H1 (cell line): ENCODE measurements at regions not wholly inside any gene's neighbourhood (a gene's known extent, or its start where the extent isn't known, plus 50 kb on each side); places are given as distances from the start of the nearest gene placed in this dataset.

ENCODE experiments used
- CTCF ChIA-PET: fragments of 300-600 bp; sonication (Branson Sonifier 250); formaldehyde crosslinking; loops from one replicate; lab custom pipeline; 2021; ENCODE audit not compliant: partially characterized antibody; lab: Charles Lee
- POLR2A ChIA-PET: fragments of 300-600 bp; sonication (Branson Sonifier 250); formaldehyde crosslinking; loops from one replicate; lab custom pipeline; 2021; ENCODE audit warnings: inconsistent platforms; ENCODE audit not compliant: partially characterized antibody; lab: Charles Lee
- DNase-seq, 2 experiments: peaks; one replicate each; pipeline versions ENCODE4 v3.0.0 to v3.0.0-alpha.2; 2010 to 2022; ENCODE audit warnings: low spot score in 2 of 2, low read depth in 1 of 2, mixed read lengths in 1 of 2
- FAIRE-seq: peaks from 2 replicates; lab custom pipeline; 2011; peaks lifted over from hg19 to GRCh38; lab: Jason Lieb, UNC
- H2AFZ ChIP-seq: 2 replicates; pipeline ENCODE4 v1.8.1; 2012; ENCODE audit warnings: low read length, inconsistent platforms
- H2AK5ac ChIP-seq: 2 replicates; pipeline ENCODE4 v1.6.1; 2013; ENCODE audit warnings: low read depth, low read length
- H2BK120ac ChIP-seq: replicated peaks from 2 replicates; pipeline ENCODE3; 2013; ENCODE audit warnings: low read depth, low read length, inconsistent platforms
- H2BK12ac ChIP-seq: 2 replicates; pipeline ENCODE4 v1.6.1; 2013; ENCODE audit warnings: low read depth, low read length
- H2BK15ac ChIP-seq: 2 replicates; pipeline ENCODE4 v1.6.1; 2013; ENCODE audit warnings: low read length
- H2BK20ac ChIP-seq: 2 replicates; pipeline ENCODE4 v1.6.1; 2013; ENCODE audit warnings: low read length
- H2BK5ac ChIP-seq: 2 replicates; pipeline ENCODE4 v1.6.1; 2013; ENCODE audit warnings: low read depth, low read length
- H3K14ac ChIP-seq: 2 replicates; pipeline ENCODE4 v1.6.1; 2013; ENCODE audit warnings: inconsistent platforms; ENCODE audit not compliant: insufficient read length
- H3K18ac ChIP-seq: 2 replicates; pipeline ENCODE4 v1.6.1; 2013; ENCODE audit warnings: low read length; ENCODE audit errors: extremely low read depth
- H3K23ac ChIP-seq: 2 replicates; pipeline ENCODE4 v1.6.1; 2013; ENCODE audit warnings: inconsistent platforms; ENCODE audit not compliant: insufficient read length
- H3K23me2 ChIP-seq: 2 replicates; pipeline ENCODE4 v1.6.1; 2013; ENCODE audit warnings: low read depth, low read length
- H3K27ac ChIP-seq: 2 replicates; pipeline ENCODE4 v1.6.1; 2011; ENCODE audit warnings: low read depth, low read length, inconsistent platforms
- H3K27me3 ChIP-seq, 4 experiments: replicated peaks in 1 of 4; 1 replicate in 1 of 4; 2 replicates in 3 of 4; pipeline versions ENCODE4 v1.6.1 to v1.8.1; 2011 to 2013; ENCODE audit warnings: low read length in 3 of 4, mild to moderate bottlenecking in 3 of 4, inconsistent platforms in 2 of 4, mixed read lengths in 2 of 4, moderate library complexity in 1 of 4; ENCODE audit not compliant: control insufficient read depth in 3 of 4, insufficient read depth in 3 of 4; ENCODE audit errors: extremely low read depth in 1 of 4
- H3K36me3 ChIP-seq, 4 experiments: 2 replicates each; pipeline versions ENCODE4 v1.6.1 to v1.8.1; 2011 to 2013; ENCODE audit warnings: mild to moderate bottlenecking in 4 of 4, low read length in 3 of 4, moderate library complexity in 2 of 4, control low read depth in 1 of 4, inconsistent platforms in 1 of 4; ENCODE audit not compliant: insufficient read depth in 4 of 4, control insufficient read depth in 2 of 4
- H3K4ac ChIP-seq: replicated peaks from 2 replicates; pipeline ENCODE3; 2013; ENCODE audit warnings: low read length, low read depth, mixed read lengths, inconsistent platforms; ENCODE audit not compliant: insufficient read length
- H3K4me1 ChIP-seq, 4 experiments: replicated peaks in 1 of 4; 1 replicate in 1 of 4; 2 replicates in 3 of 4; pipeline versions ENCODE4 v1.6.1 to v1.8.1; 2011 to 2013; ENCODE audit warnings: low read length in 3 of 4, inconsistent platforms in 2 of 4, mixed read lengths in 1 of 4; ENCODE audit not compliant: insufficient read depth in 4 of 4, control insufficient read depth in 3 of 4
- H3K4me2 ChIP-seq, 2 experiments: 2 replicates each; pipeline versions ENCODE4 v1.6.1 to v1.8.1; 2011 to 2013; ENCODE audit warnings: low read depth in 2 of 2, low read length in 2 of 2, control low read depth in 1 of 2, inconsistent platforms in 1 of 2, mild to moderate bottlenecking in 1 of 2; ENCODE audit not compliant: insufficient read depth in 1 of 2
- H3K4me3 ChIP-seq, 4 experiments: fragments of 200-600, 300-600 bp in 1 of 4; sonication (generic), shearing (Covaris generic), sonication (Bioruptor Twin) in 1 of 4; 2 replicates each; pipeline versions ENCODE4 v1.5.1 to v1.8.1; 2011 to 2016; ENCODE audit warnings: low read length in 4 of 4, low read depth in 3 of 4, control low read depth in 2 of 4, inconsistent platforms in 2 of 4, mild to moderate bottlenecking in 2 of 4, mixed read lengths in 1 of 4, moderate library complexity in 1 of 4; ENCODE audit not compliant: insufficient read depth in 2 of 4; ENCODE audit errors: extremely low read depth in 1 of 4
- H3K56ac ChIP-seq: replicated peaks from 2 replicates; pipeline ENCODE3; 2013; ENCODE audit warnings: low read depth, mild to moderate bottlenecking, mixed read lengths, low read length, inconsistent platforms; ENCODE audit not compliant: insufficient read length
- H3K79me1 ChIP-seq: 2 replicates; pipeline ENCODE4 v1.6.1; 2013; ENCODE audit warnings: low read depth, low read length, control low read depth
- H3K79me2 ChIP-seq, 2 experiments: 2 replicates each; pipeline versions ENCODE4 v1.6.1 to v1.8.1; 2012 to 2013; ENCODE audit warnings: low read length in 2 of 2, mild to moderate bottlenecking in 2 of 2, inconsistent platforms in 1 of 2; ENCODE audit not compliant: insufficient read depth in 2 of 2, control insufficient read depth in 1 of 2
- H3K9ac ChIP-seq, 4 experiments: replicated peaks in 1 of 4; 1 replicate in 1 of 4; 2 replicates in 3 of 4; pipeline versions ENCODE4 v1.6.1 to v1.8.1; 2011 to 2013; ENCODE audit warnings: low read depth in 3 of 4, low read length in 3 of 4, control low read depth in 2 of 4, mild to moderate bottlenecking in 2 of 4, moderate library complexity in 2 of 4, inconsistent platforms in 1 of 4; ENCODE audit errors: extremely low read depth in 1 of 4
- H3K9me3 ChIP-seq, 2 experiments: 2 replicates each; pipeline versions ENCODE4 v1.6.1 to v1.8.1; 2012 to 2013; ENCODE audit warnings: mild to moderate bottlenecking in 2 of 2, moderate library complexity in 2 of 2, control low read depth in 1 of 2, inconsistent platforms in 1 of 2, low read depth in 1 of 2, low read length in 1 of 2, mixed read lengths in 1 of 2; ENCODE audit not compliant: insufficient read depth in 2 of 2
- H4K20me1 ChIP-seq, 2 experiments: replicated peaks in 1 of 2; 2 replicates each; pipeline versions ENCODE3 to v1.8.1; 2011 to 2013; ENCODE audit warnings: inconsistent platforms in 2 of 2, low read length in 2 of 2, mild to moderate bottlenecking in 1 of 2; ENCODE audit not compliant: insufficient read depth in 2 of 2, control insufficient read depth in 1 of 2
- H4K5ac ChIP-seq: 2 replicates; pipeline ENCODE4 v1.6.1; 2013; ENCODE audit warnings: low read length, low read depth, mixed read lengths, inconsistent platforms; ENCODE audit not compliant: insufficient read length
- H4K8ac ChIP-seq: 2 replicates; pipeline ENCODE4 v1.8.0; 2013; ENCODE audit warnings: mild to moderate bottlenecking, moderate library complexity, low read length, inconsistent platforms; ENCODE audit not compliant: insufficient read depth; ENCODE audit errors: extremely low read depth
- H4K91ac ChIP-seq: replicated peaks from 2 replicates; pipeline ENCODE3; 2013; ENCODE audit warnings: low read length, mixed read lengths, inconsistent platforms; ENCODE audit not compliant: insufficient read length
- ASH2L ChIP-seq: fragments of 200-600, 300-600 bp; sonication (generic); IDR thresholded peaks from one replicate; pipeline ENCODE4 v1.7.1; 2017; ENCODE audit warnings: low read length
- ATF2 ChIP-seq: IDR thresholded peaks from 2 replicates; pipeline ENCODE4 v1.6.1; 2012; ENCODE audit warnings: low read length, inconsistent platforms
- BCL11A ChIP-seq, 2 experiments: IDR thresholded peaks; one replicate each; pipeline ENCODE4 v1.6.1; 2011; ENCODE audit warnings: low read depth in 2 of 2, low read length in 2 of 2, mild to moderate bottlenecking in 2 of 2
- CBX5 ChIP-seq: fragments of 300-800, 300-1000 bp; sonication (generic); IDR thresholded peaks from 2 replicates; pipeline ENCODE4 v1.7.1; 2016; ENCODE audit warnings: antibody characterized with exemption, low read length, low read depth
- E2F6 ChIP-seq: IDR thresholded peaks from 2 replicates; pipeline ENCODE4 v1.6.1; 2012; ENCODE audit warnings: inconsistent platforms
- EGR1 ChIP-seq: IDR thresholded peaks from 2 replicates; pipeline ENCODE4 v1.6.1; 2011; ENCODE audit warnings: low read depth, low read length, borderline replicate concordance
- GTF2F1 ChIP-seq: IDR thresholded peaks from 2 replicates; pipeline ENCODE4 v1.6.1; 2012; ENCODE audit warnings: low read depth, low read length, improper control_type of control experiment, borderline replicate concordance
- JUN ChIP-seq: IDR thresholded peaks from 2 replicates; pipeline ENCODE4 v1.6.1; 2011; ENCODE audit warnings: low read depth, mild to moderate bottlenecking, improper control_type of control experiment, low read length
- JUND ChIP-seq: IDR thresholded peaks from 2 replicates; pipeline ENCODE4 v1.6.1; 2011; ENCODE audit warnings: mild to moderate bottlenecking, improper control_type of control experiment, low read length
- KDM1A ChIP-seq: fragments of 200-600, 300-600 bp; sonication (generic); IDR thresholded peaks from 2 replicates; pipeline ENCODE4 v1.7.1; 2016; ENCODE audit warnings: mild to moderate bottlenecking, low read length, borderline replicate concordance
- POLR2A ChIP-seq, 2 experiments: IDR thresholded peaks; 1 replicate in 1 of 2; 2 replicates in 1 of 2; pipeline ENCODE4 v1.6.1; 2011; ENCODE audit warnings: low read depth in 2 of 2, low read length in 2 of 2, mild to moderate bottlenecking in 2 of 2; ENCODE audit errors: control extremely low read depth in 1 of 2
- SP4 ChIP-seq: IDR thresholded peaks from 2 replicates; pipeline ENCODE4 v1.6.1; 2012; ENCODE audit warnings: low read length, inconsistent platforms
- TBP ChIP-seq: IDR thresholded peaks from 2 replicates; pipeline ENCODE4 v1.6.1; 2011; ENCODE audit warnings: low read depth, low read length, improper control_type of control experiment
- TEAD4 ChIP-seq: IDR thresholded peaks from 2 replicates; pipeline ENCODE4 v1.6.1; 2012; ENCODE audit warnings: low read depth, low read length, inconsistent platforms, mixed read lengths
- WGBS, 2 experiments: shearing (Covaris generic) in 1 of 2; methylation state at CpG; one replicate each; pipeline versions ENCODE4 v1.1.6 to v1.1.7; 2013 to 2015; ENCODE audit warnings: low lambda C conversion rate in 2 of 2, mixed read lengths in 2 of 2, inconsistent platforms in 1 of 2, low coverage in 1 of 2, missing lambda C conversion rate in 1 of 2; ENCODE audit not compliant: insufficient replicate concordance in 2 of 2, insufficient coverage in 1 of 2, insufficient read length in 1 of 2; ENCODE audit errors: extremely low coverage in 1 of 2, missing lambda C conversion rate in 1 of 2; 5-methylcytosine and 5-hydroxymethylcytosine counted together

GRCh38 chr18:44066541-44066940 is 614.1 kb upstream of the SETBP1 start:
- Histone ChIP-seq H3K79me2 (no peaks in the 10 kb centered on the region), H3K18ac (no peak overlapping the region), H2BK15ac (no peak overlapping the region), H2AFZ (no peak overlapping the region), H3K23ac (no peak overlapping the region), H3K9me3 (peaks cover 0 to under 1% of the 10 kb centered on the region in 2 experiments; a peak in 1 of 4 replicates), H3K56ac (no peak overlapping the region), H3K14ac (no peak overlapping the region), H3K79me1 (no peaks in the 10 kb centered on the region), H2BK120ac (no peak overlapping the region), H3K4me1 (no peaks in the 10 kb centered on the region), H2AK5ac (no peak overlapping the region), H2BK12ac (no peak overlapping the region), H3K23me2 (no peaks in the 10 kb centered on the region), H3K4ac (no peak overlapping the region), H3K27me3 (no peaks in the 10 kb centered on the region), H4K8ac (no peak overlapping the region), H3K9ac (no peak overlapping the region), H3K4me2 (no peak overlapping the region), H4K5ac (no peak overlapping the region), H2BK20ac (no peak overlapping the region), H3K4me3 (no peak overlapping the region), H3K27ac (no peak overlapping the region), H3K36me3 (no peaks in the 10 kb centered on the region), H4K20me1 (no peaks in the 10 kb centered on the region), H2BK5ac (no peak overlapping the region), H4K91ac (no peak overlapping the region)
- FAIRE-seq (no peak), DNase-seq (no peak)
- POLR2A ChIA-PET = no interaction called here
- CTCF ChIA-PET = no interaction called here
- WGBS, 2 experiments = 93% methylated on average over 1 of the region's 1 CpG; no CpG with 5 or more reads in 1 of the 2 experiments
- TF ChIP-seq CBX5 = no peak
- no peak for TF ChIP-seq ATF2
- TF ChIP-seq EGR1 = no peak
- TF ChIP-seq BCL11A (IDR thresholded peaks at IDR 0.05; ENCODE audit: low read depth in 2 of 2, low read length in 2 of 2) = no peak
- TF ChIP-seq GTF2F1 = no peak
- no peak for TF ChIP-seq SP4
- no peak for TF ChIP-seq KDM1A
- no peak for TF ChIP-seq JUN
- TF ChIP-seq TEAD4 = no peak
- TF ChIP-seq E2F6 = no peak
- TF ChIP-seq ASH2L = no peak
- no peak for TF ChIP-seq JUND
- no peak for TF ChIP-seq TBP
- TF ChIP-seq POLR2A (IDR thresholded peaks at IDR 0.05; ENCODE audit: control extremely low read depth in 1 of 2, low read depth in 2 of 2, low read length in 2 of 2) = no peak
